H1 (cell line): ENCODE measurements at regions not wholly inside any gene's neighbourhood (a gene's known extent, or its start where the extent isn't known, plus 50 kb on each side); places are given as distances from the start of the nearest gene placed in this dataset.
A peak's percentile ranks its signal among the peaks of the same experiment; 100 is the strongest.

Experiments
- CTCF ChIA-PET: fragments of 300-600 bp; sonication (Branson Sonifier 250); formaldehyde crosslinking; loops from one replicate; lab custom pipeline; 2021; ENCODE audit not compliant: partially characterized antibody; lab: Charles Lee
- POLR2A ChIA-PET: fragments of 300-600 bp; sonication (Branson Sonifier 250); formaldehyde crosslinking; loops from one replicate; lab custom pipeline; 2021; ENCODE audit warnings: inconsistent platforms; ENCODE audit not compliant: partially characterized antibody; lab: Charles Lee
- DNase-seq, 2 experiments: peaks; one replicate each; pipeline versions ENCODE4 v3.0.0 to v3.0.0-alpha.2; 2010 to 2022; ENCODE audit warnings: low spot score in 2 of 2, low read depth in 1 of 2, mixed read lengths in 1 of 2
- FAIRE-seq: peaks from 2 replicates; lab custom pipeline; 2011; peaks lifted over from hg19 to GRCh38; lab: Jason Lieb, UNC
- H2AFZ ChIP-seq: 2 replicates; pipeline ENCODE4 v1.8.1; 2012; ENCODE audit warnings: low read length, inconsistent platforms
- H2AK5ac ChIP-seq: 2 replicates; pipeline ENCODE4 v1.6.1; 2013; ENCODE audit warnings: low read depth, low read length
- H2BK120ac ChIP-seq: replicated peaks from 2 replicates; pipeline ENCODE3; 2013; ENCODE audit warnings: low read depth, low read length, inconsistent platforms
- H2BK12ac ChIP-seq: 2 replicates; pipeline ENCODE4 v1.6.1; 2013; ENCODE audit warnings: low read depth, low read length
- H2BK15ac ChIP-seq: 2 replicates; pipeline ENCODE4 v1.6.1; 2013; ENCODE audit warnings: low read length
- H2BK20ac ChIP-seq: 2 replicates; pipeline ENCODE4 v1.6.1; 2013; ENCODE audit warnings: low read length
- H2BK5ac ChIP-seq: 2 replicates; pipeline ENCODE4 v1.6.1; 2013; ENCODE audit warnings: low read depth, low read length
- H3K14ac ChIP-seq: 2 replicates; pipeline ENCODE4 v1.6.1; 2013; ENCODE audit warnings: inconsistent platforms; ENCODE audit not compliant: insufficient read length
- H3K18ac ChIP-seq: 2 replicates; pipeline ENCODE4 v1.6.1; 2013; ENCODE audit warnings: low read length; ENCODE audit errors: extremely low read depth
- H3K23ac ChIP-seq: 2 replicates; pipeline ENCODE4 v1.6.1; 2013; ENCODE audit warnings: inconsistent platforms; ENCODE audit not compliant: insufficient read length
- H3K23me2 ChIP-seq: 2 replicates; pipeline ENCODE4 v1.6.1; 2013; ENCODE audit warnings: low read depth, low read length
- H3K27ac ChIP-seq: 2 replicates; pipeline ENCODE4 v1.6.1; 2011; ENCODE audit warnings: low read depth, low read length, inconsistent platforms
- H3K27me3 ChIP-seq, 4 experiments: replicated peaks in 1 of 4; 1 replicate in 1 of 4; 2 replicates in 3 of 4; pipeline versions ENCODE4 v1.6.1 to v1.8.1; 2011 to 2013; ENCODE audit warnings: low read length in 3 of 4, mild to moderate bottlenecking in 3 of 4, inconsistent platforms in 2 of 4, mixed read lengths in 2 of 4, moderate library complexity in 1 of 4; ENCODE audit not compliant: control insufficient read depth in 3 of 4, insufficient read depth in 3 of 4; ENCODE audit errors: extremely low read depth in 1 of 4
- H3K36me3 ChIP-seq, 4 experiments: 2 replicates each; pipeline versions ENCODE4 v1.6.1 to v1.8.1; 2011 to 2013; ENCODE audit warnings: mild to moderate bottlenecking in 4 of 4, low read length in 3 of 4, moderate library complexity in 2 of 4, control low read depth in 1 of 4, inconsistent platforms in 1 of 4; ENCODE audit not compliant: insufficient read depth in 4 of 4, control insufficient read depth in 2 of 4
- H3K4ac ChIP-seq: replicated peaks from 2 replicates; pipeline ENCODE3; 2013; ENCODE audit warnings: low read length, low read depth, mixed read lengths, inconsistent platforms; ENCODE audit not compliant: insufficient read length
- H3K4me1 ChIP-seq, 4 experiments: replicated peaks in 1 of 4; 1 replicate in 1 of 4; 2 replicates in 3 of 4; pipeline versions ENCODE4 v1.6.1 to v1.8.1; 2011 to 2013; ENCODE audit warnings: low read length in 3 of 4, inconsistent platforms in 2 of 4, mixed read lengths in 1 of 4; ENCODE audit not compliant: insufficient read depth in 4 of 4, control insufficient read depth in 3 of 4
- H3K4me2 ChIP-seq, 2 experiments: 2 replicates each; pipeline versions ENCODE4 v1.6.1 to v1.8.1; 2011 to 2013; ENCODE audit warnings: low read depth in 2 of 2, low read length in 2 of 2, control low read depth in 1 of 2, inconsistent platforms in 1 of 2, mild to moderate bottlenecking in 1 of 2; ENCODE audit not compliant: insufficient read depth in 1 of 2
- H3K4me3 ChIP-seq, 4 experiments: fragments of 200-600, 300-600 bp in 1 of 4; sonication (generic), shearing (Covaris generic), sonication (Bioruptor Twin) in 1 of 4; 2 replicates each; pipeline versions ENCODE4 v1.5.1 to v1.8.1; 2011 to 2016; ENCODE audit warnings: low read length in 4 of 4, low read depth in 3 of 4, control low read depth in 2 of 4, inconsistent platforms in 2 of 4, mild to moderate bottlenecking in 2 of 4, mixed read lengths in 1 of 4, moderate library complexity in 1 of 4; ENCODE audit not compliant: insufficient read depth in 2 of 4; ENCODE audit errors: extremely low read depth in 1 of 4
- H3K56ac ChIP-seq: replicated peaks from 2 replicates; pipeline ENCODE3; 2013; ENCODE audit warnings: low read depth, mild to moderate bottlenecking, mixed read lengths, low read length, inconsistent platforms; ENCODE audit not compliant: insufficient read length
- H3K79me1 ChIP-seq: 2 replicates; pipeline ENCODE4 v1.6.1; 2013; ENCODE audit warnings: low read depth, low read length, control low read depth
- H3K79me2 ChIP-seq, 2 experiments: 2 replicates each; pipeline versions ENCODE4 v1.6.1 to v1.8.1; 2012 to 2013; ENCODE audit warnings: low read length in 2 of 2, mild to moderate bottlenecking in 2 of 2, inconsistent platforms in 1 of 2; ENCODE audit not compliant: insufficient read depth in 2 of 2, control insufficient read depth in 1 of 2
- H3K9ac ChIP-seq, 4 experiments: replicated peaks in 1 of 4; 1 replicate in 1 of 4; 2 replicates in 3 of 4; pipeline versions ENCODE4 v1.6.1 to v1.8.1; 2011 to 2013; ENCODE audit warnings: low read depth in 3 of 4, low read length in 3 of 4, control low read depth in 2 of 4, mild to moderate bottlenecking in 2 of 4, moderate library complexity in 2 of 4, inconsistent platforms in 1 of 4; ENCODE audit errors: extremely low read depth in 1 of 4
- H3K9me3 ChIP-seq, 2 experiments: 2 replicates each; pipeline versions ENCODE4 v1.6.1 to v1.8.1; 2012 to 2013; ENCODE audit warnings: mild to moderate bottlenecking in 2 of 2, moderate library complexity in 2 of 2, control low read depth in 1 of 2, inconsistent platforms in 1 of 2, low read depth in 1 of 2, low read length in 1 of 2, mixed read lengths in 1 of 2; ENCODE audit not compliant: insufficient read depth in 2 of 2
- H4K20me1 ChIP-seq, 2 experiments: replicated peaks in 1 of 2; 2 replicates each; pipeline versions ENCODE3 to v1.8.1; 2011 to 2013; ENCODE audit warnings: inconsistent platforms in 2 of 2, low read length in 2 of 2, mild to moderate bottlenecking in 1 of 2; ENCODE audit not compliant: insufficient read depth in 2 of 2, control insufficient read depth in 1 of 2
- H4K5ac ChIP-seq: 2 replicates; pipeline ENCODE4 v1.6.1; 2013; ENCODE audit warnings: low read length, low read depth, mixed read lengths, inconsistent platforms; ENCODE audit not compliant: insufficient read length
- H4K8ac ChIP-seq: 2 replicates; pipeline ENCODE4 v1.8.0; 2013; ENCODE audit warnings: mild to moderate bottlenecking, moderate library complexity, low read length, inconsistent platforms; ENCODE audit not compliant: insufficient read depth; ENCODE audit errors: extremely low read depth
- H4K91ac ChIP-seq: replicated peaks from 2 replicates; pipeline ENCODE3; 2013; ENCODE audit warnings: low read length, mixed read lengths, inconsistent platforms; ENCODE audit not compliant: insufficient read length
- CEBPB ChIP-seq: IDR thresholded peaks from 2 replicates; pipeline ENCODE4 v1.6.1; 2012; ENCODE audit warnings: low read depth, low read length
- JUN ChIP-seq: IDR thresholded peaks from 2 replicates; pipeline ENCODE4 v1.6.1; 2011; ENCODE audit warnings: low read depth, mild to moderate bottlenecking, improper control_type of control experiment, low read length
- WGBS, 2 experiments: shearing (Covaris generic) in 1 of 2; methylation state at CpG; one replicate each; pipeline versions ENCODE4 v1.1.6 to v1.1.7; 2013 to 2015; ENCODE audit warnings: low lambda C conversion rate in 2 of 2, mixed read lengths in 2 of 2, inconsistent platforms in 1 of 2, low coverage in 1 of 2, missing lambda C conversion rate in 1 of 2; ENCODE audit not compliant: insufficient replicate concordance in 2 of 2, insufficient coverage in 1 of 2, insufficient read length in 1 of 2; ENCODE audit errors: extremely low coverage in 1 of 2, missing lambda C conversion rate in 1 of 2; 5-methylcytosine and 5-hydroxymethylcytosine counted together

DNA sequence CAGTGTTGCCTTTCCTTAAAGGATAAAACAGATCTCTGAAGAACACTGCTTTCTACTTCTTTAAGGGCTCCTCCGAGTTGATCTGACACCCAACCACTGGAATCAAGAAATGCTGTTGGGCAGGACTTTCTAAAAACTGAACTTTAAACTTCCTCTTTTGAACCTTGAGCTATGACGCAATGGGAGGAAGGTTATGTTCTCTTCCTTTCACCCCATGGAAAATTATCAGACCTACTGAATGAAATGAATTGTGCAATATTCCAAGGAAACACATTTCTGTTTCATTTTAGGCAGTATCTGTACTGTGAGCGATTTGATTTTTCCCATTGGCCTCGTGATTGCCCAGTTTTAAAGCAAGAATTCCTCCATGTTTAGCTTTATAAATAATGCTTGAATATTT lies 206.0 kb upstream of the PRR16 start:
- H2BK120ac ChIP-seq, result no peak overlapping the region
- H2BK12ac ChIP-seq, result no peak overlapping the region
- H2AFZ ChIP-seq, result peak overlapping the region; percentile 22; the same call in 1 of the 2 replicates
- no peaks in the 10 kb centered on the region for H3K79me2 ChIP-seq
- H2BK5ac ChIP-seq, result no peak overlapping the region
- ChIA-PET CTCF (no interaction called here), POLR2A (no interaction called here)
- no peak for FAIRE-seq
- H3K23me2 ChIP-seq, result no peaks in the 10 kb centered on the region
- no peak overlapping the region for H2BK15ac ChIP-seq
- H3K14ac ChIP-seq, result no peak overlapping the region
- no peak overlapping the region for H4K91ac ChIP-seq
- no peaks in the 10 kb centered on the region for H4K20me1 ChIP-seq
- no peak overlapping the region for H3K18ac ChIP-seq
- TF ChIP-seq JUN (no peak), CEBPB (peak; percentile 74; the same call in 1 of the 2 replicates)
- H2AK5ac ChIP-seq, result no peak overlapping the region
- no peak overlapping the region for H4K5ac ChIP-seq
- 89% methylated on average over 4 of the region's 4 CpGs; no CpG with 5 or more reads in 1 of the 2 experiments for WGBS, 2 experiments
- H3K79me1 ChIP-seq, result no peaks in the 10 kb centered on the region
- H2BK20ac ChIP-seq, result no peak overlapping the region
- no peaks in the 10 kb centered on the region for H3K36me3 ChIP-seq
- H3K56ac ChIP-seq, result no peak overlapping the region
- no peak overlapping the region for H3K4me3 ChIP-seq
- no peak overlapping the region for H3K27ac ChIP-seq
- H3K9ac ChIP-seq, result no peak overlapping the region
- H3K23ac ChIP-seq, result no peak overlapping the region
- H3K27me3 ChIP-seq, result no peaks in the 10 kb centered on the region
- peaks cover 0 to 3% (median 0%) of the 10 kb centered on the region in 4 experiments; a peak in 1 of 7 replicates for H3K4me1 ChIP-seq
- no peak overlapping the region for H4K8ac ChIP-seq
- no peak overlapping the region for H3K4me2 ChIP-seq
- H3K9me3 ChIP-seq, result no peaks in the 10 kb centered on the region
- H3K4ac ChIP-seq, result no peak overlapping the region
- no peak for DNase-seq
